Skin of body (tissue), 1 donor: ENCODE measurements at regions not wholly inside any gene's neighbourhood (a gene's known extent, or its start where the extent isn't known, plus 50 kb on each side); places are given as distances from the start of the nearest gene placed in this dataset.
"Not testable (repeated sequence)": the region's sequence is repeated elsewhere in the genome, so short reads cannot be mapped to it uniquely, and the experiment has no call there.

Source experiments
- DNase-seq: peaks from one replicate; lab custom pipeline; 2025; lab: John Stamatoyannopoulos, UW

- no peak for DNase-seq
Measured at GRCh38 chrX:106356580-106356979, 188.5 kb downstream of the PWWP3B start.

- DNase-seq, result no peak
Measured at GRCh38 chrX:106363214-106363613, 195.1 kb downstream of the PWWP3B start.

- no peak for DNase-seq
Measured at GRCh38 chrX:106378616-106379015, 210.5 kb downstream of the PWWP3B start.

GRCh38 chrX:106391284-106391911 is 220.4 kb upstream of the RADX start:
- no peak for DNase-seq

- no peak for DNase-seq
Measured at GRCh38 chrX:106392346-106392745, 219.4 kb upstream of the RADX start.

- no peak for DNase-seq
Measured at GRCh38 chrX:106397788-106398538, 213.8 kb upstream of the RADX start.

GRCh38 chrX:106401965-106402559 is 209.7 kb upstream of the RADX start:
- DNase-seq, result no peak

GRCh38 chrX:106404512-106404911 is 207.3 kb upstream of the RADX start:
- no peak for DNase-seq

- no peak for DNase-seq
Measured at GRCh38 chrX:106415276-106415895, 196.4 kb upstream of the RADX start.

GRCh38 chrX:106436691-106437090 is 175.1 kb upstream of the RADX start:
- no peak for DNase-seq

- DNase-seq, result no peak
Measured at GRCh38 chrX:106437407-106437806, 174.4 kb upstream of the RADX start.

- DNase-seq, result no peak
Measured at GRCh38 chrX:106450405-106450804, 161.4 kb upstream of the RADX start.

GRCh38 chrX:106451933-106452332 is 159.8 kb upstream of the RADX start:
- DNase-seq, result no peak

- no peak for DNase-seq
Measured at GRCh38 chrX:106454991-106455390, 156.8 kb upstream of the RADX start.

GRCh38 chrX:106457802-106458201 is 154.0 kb upstream of the RADX start:
- DNase-seq, result no peak

GRCh38 chrX:106467422-106467821 is 144.4 kb upstream of the RADX start:
- DNase-seq, result no peak

- no peak for DNase-seq
Measured at GRCh38 chrX:106467943-106468342, 143.8 kb upstream of the RADX start.

GRCh38 chrX:106468433-106468832 is 143.3 kb upstream of the RADX start:
- DNase-seq, result no peak

- DNase-seq, result no peak
Measured at GRCh38 chrX:106479920-106480319, 131.9 kb upstream of the RADX start.

GRCh38 chrX:106481341-106481740 is 130.4 kb upstream of the RADX start:
- DNase-seq, result peak; percentile 1

- DNase-seq, result no peak
Measured at GRCh38 chrX:106484233-106484632, 127.5 kb upstream of the RADX start.

GRCh38 chrX:106493210-106493816 is 118.5 kb upstream of the RADX start:
- not testable (repeated sequence) for DNase-seq
